SK-N-SH (cell line): ENCODE measurements at regions not wholly inside any gene's neighbourhood (a gene's known extent, or its start where the extent isn't known, plus 50 kb on each side); places are given as distances from the start of the nearest gene placed in this dataset.

Experiments used
- CTCF ChIA-PET: fragments of 300-600, 350-600 bp; formaldehyde crosslinking; extraction: SDS; loops from one replicate; lab custom pipeline; 2021; lab: Yijun Ruan, JAX
- POLR2A ChIA-PET: fragments of 350-600 bp; sonication (Branson Sonifier 250); formaldehyde crosslinking; extraction: SDS; loops from one replicate; lab custom pipeline; 2020; ENCODE audit warnings: antibody characterized with exemption, inconsistent platforms; lab: Yijun Ruan, JAX
- DNase-seq: peaks from one replicate; pipeline ENCODE4 v3.0.0; 2012
- H2AFZ ChIP-seq: fragments of 200-600 bp; sonication (generic); 2 replicates; pipeline ENCODE4 v1.8.1; 2016; ENCODE audit warnings: antibody characterized with exemption, mild to moderate bottlenecking, low read depth
- H3F3A ChIP-seq: fragments of 200-600 bp; sonication (generic); replicated peaks from 2 replicates; pipeline ENCODE3; 2016; ENCODE audit warnings: antibody characterized with exemption, mild to moderate bottlenecking; ENCODE audit not compliant: insufficient read depth
- H3K27ac ChIP-seq, 2 experiments: fragments of 200-500 bp in 1 of 2; fragments of 200-600 bp in 1 of 2; sonication (Bioruptor generic) in 1 of 2; sonication (generic), shearing (Covaris generic) in 1 of 2; 2 replicates each; pipeline versions ENCODE4 v1.5.1 to v1.6.1; 2014 to 2016; ENCODE audit warnings: low read depth in 2 of 2, inconsistent platforms in 1 of 2, low read length in 1 of 2, mild to moderate bottlenecking in 1 of 2, mixed read lengths in 1 of 2
- H3K27me3 ChIP-seq: fragments of 200-600 bp; sonication (generic), shearing (Covaris generic); 2 replicates; pipeline ENCODE4 v1.6.1; 2016; ENCODE audit warnings: mixed run types; ENCODE audit not compliant: insufficient read depth
- H3K36me3 ChIP-seq, 2 experiments: fragments of 200-500 bp in 1 of 2; fragments of 200-600 bp in 1 of 2; sonication (Bioruptor generic) in 1 of 2; sonication (generic) in 1 of 2; replicated peaks in 1 of 2; 2 replicates each; pipeline versions ENCODE3 to v1.5.1; 2014 to 2016; ENCODE audit warnings: low read length in 1 of 2, mild to moderate bottlenecking in 1 of 2; ENCODE audit not compliant: insufficient read depth in 2 of 2, control insufficient read depth in 1 of 2
- H3K4me1 ChIP-seq, 2 experiments: fragments of 200-500 bp in 1 of 2; fragments of 200-600 bp in 1 of 2; sonication (Bioruptor generic) in 1 of 2; sonication (generic), shearing (Covaris generic) in 1 of 2; 2 replicates each; pipeline versions ENCODE4 v1.5.1 to v1.6.1; 2014 to 2016; ENCODE audit warnings: low read depth in 1 of 2, low read length in 1 of 2, mixed run types in 1 of 2; ENCODE audit not compliant: insufficient read depth in 2 of 2, control insufficient read depth in 1 of 2
- H3K4me2 ChIP-seq: fragments of 200-600 bp; sonication (generic), shearing (Covaris generic); 2 replicates; pipeline ENCODE4 v1.6.1; 2017; ENCODE audit warnings: mixed run types
- H3K4me3 ChIP-seq, 2 experiments: fragments of 200-500 bp in 1 of 2; fragments of 200-600 bp in 1 of 2; sonication (Bioruptor generic) in 1 of 2; sonication (generic), shearing (Covaris generic) in 1 of 2; 2 replicates each; pipeline versions ENCODE4 v1.5.1 to v1.8.1; 2014 to 2016; ENCODE audit warnings: low read depth in 2 of 2, inconsistent platforms in 1 of 2, low read length in 1 of 2, mild to moderate bottlenecking in 1 of 2, mixed read lengths in 1 of 2, moderate library complexity in 1 of 2
- H3K79me2 ChIP-seq: fragments of 200-600 bp; sonication (generic); 2 replicates; pipeline ENCODE4 v1.8.1; 2017; ENCODE audit warnings: mild to moderate bottlenecking; ENCODE audit not compliant: insufficient read depth
- H3K9ac ChIP-seq: fragments of 200-600 bp; sonication (generic); 2 replicates; pipeline ENCODE4 v1.6.1; 2017; ENCODE audit warnings: mixed run types
- H3K9me2 ChIP-seq: fragments of 200-600 bp; sonication (generic); 2 replicates; pipeline ENCODE4 v1.6.1; 2017; ENCODE audit warnings: mixed run types
- H3K9me3 ChIP-seq: fragments of 200-600 bp; sonication (generic); 2 replicates; pipeline ENCODE4 v1.6.1; 2017; ENCODE audit warnings: mixed run types, mild to moderate bottlenecking, moderate library complexity
- H4K20me1 ChIP-seq: fragments of 200-600 bp; sonication (generic); 2 replicates; pipeline ENCODE4 v1.6.1; 2017; ENCODE audit warnings: mild to moderate bottlenecking, mixed run types; ENCODE audit not compliant: insufficient read depth
- ELF1 ChIP-seq: IDR thresholded peaks from 2 replicates; pipeline ENCODE4 v1.4.0; 2012
- EZH2phosphoT487 ChIP-seq: fragments of 200-600 bp; sonication (generic); IDR thresholded peaks from 2 replicates; pipeline ENCODE4 v1.6.1; 2017; ENCODE audit warnings: low read depth, mixed run types, mild to moderate bottlenecking, antibody characterized with exemption, moderate library complexity, borderline replicate concordance
- FOSL2 ChIP-seq: IDR thresholded peaks from 2 replicates; pipeline ENCODE4 v1.4.0; 2012; ENCODE audit warnings: low read depth, mild to moderate bottlenecking, moderate library complexity, borderline replicate concordance
- FOXJ3 ChIP-seq: sonication (generic); formaldehyde crosslinking; IDR thresholded peaks from 2 replicates; pipeline ENCODE4 v1.5.1; 2020; ENCODE audit warnings: mild to moderate bottlenecking, missing genetic modification reagents
- IRF3 ChIP-seq: fragments of 150-350 bp; IDR thresholded peaks from 2 replicates; pipeline ENCODE4 v1.6.1; 2016; ENCODE audit warnings: mild to moderate bottlenecking, low read depth, low read length
- NFIC ChIP-seq: IDR thresholded peaks from 2 replicates; pipeline ENCODE4 v1.4.0; 2012; ENCODE audit warnings: borderline replicate concordance
- NRF1 ChIP-seq: IDR thresholded peaks from 2 replicates; pipeline ENCODE4 v1.6.1; 2012; ENCODE audit warnings: low read depth, mild to moderate bottlenecking, low read length
- POLR2AphosphoS5 ChIP-seq: IDR thresholded peaks from 2 replicates; pipeline ENCODE4 v1.6.1; 2012; ENCODE audit warnings: low read depth, low read length
- RAD21 ChIP-seq: IDR thresholded peaks from 2 replicates; pipeline ENCODE4 v1.6.1; 2012; ENCODE audit warnings: mild to moderate bottlenecking, low read length
- RCOR1 ChIP-seq: fragments of 150-350 bp; IDR thresholded peaks from 2 replicates; pipeline ENCODE4 v1.6.1; 2017; ENCODE audit warnings: antibody characterized with exemption, low read length
- RFX5 ChIP-seq: IDR thresholded peaks from 2 replicates; pipeline ENCODE4 v1.6.1; 2012; ENCODE audit warnings: mild to moderate bottlenecking, improper control_type of control experiment, low read length
- TCF12 ChIP-seq: IDR thresholded peaks from 2 replicates; pipeline ENCODE4 v1.4.0; 2012
- TEAD4 ChIP-seq: IDR thresholded peaks from 2 replicates; pipeline ENCODE4 v1.4.0; 2012; ENCODE audit warnings: mild to moderate bottlenecking, borderline replicate concordance; ENCODE audit not compliant: insufficient read depth
- WGBS: methylation state at CpG from one replicate; pipeline ENCODE4 v1.1.6; 2017; ENCODE audit warnings: low lambda C conversion rate; 5-methylcytosine and 5-hydroxymethylcytosine counted together
- TF ChIP-seq, protein P1 (sequence below): IDR thresholded peaks from 2 replicates; pipeline ENCODE4 v1.4.0; 2012; ENCODE audit warnings: low read depth, borderline replicate concordance
- TF ChIP-seq, protein P2 (sequence below): fragments of 150-350 bp; IDR thresholded peaks from 2 replicates; pipeline ENCODE4 v1.6.1; 2017; ENCODE audit warnings: antibody characterized with exemption, low read length, low read depth, borderline replicate concordance
- TF ChIP-seq, protein P3 (sequence below): IDR thresholded peaks from 2 replicates; pipeline ENCODE4 v1.6.1; 2012; ENCODE audit warnings: mild to moderate bottlenecking, low read depth, low read length, moderate library complexity

DNA sequence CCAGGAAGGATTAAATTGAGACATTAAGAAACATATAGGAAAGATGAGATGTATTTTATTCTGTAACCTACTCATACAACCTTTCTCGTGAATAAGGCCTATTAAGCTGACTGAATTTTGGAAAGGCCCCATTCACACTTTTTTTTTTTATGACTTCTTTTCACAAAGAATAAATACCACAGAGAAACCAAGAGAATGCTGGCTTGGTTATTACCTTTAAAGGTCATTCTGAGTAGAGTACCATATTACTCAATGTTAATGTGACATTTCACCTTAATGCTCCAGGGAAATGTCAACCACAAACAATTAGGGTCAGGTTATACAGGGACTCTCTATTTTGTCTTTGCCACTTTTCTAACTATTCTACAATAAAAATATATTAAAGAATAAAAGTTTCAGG is 204.9 kb upstream of the PTCHD4 start (continued):
- no peak for TF ChIP-seq IRF3

- no peak overlapping the region for H3K9ac ChIP-seq
- no peak for DNase-seq
- CTCF ChIA-PET, result no interaction called here
- no peaks in the 10 kb centered on the region for H4K20me1 ChIP-seq
- H2AFZ ChIP-seq, result no peak overlapping the region
- H3K9me2 ChIP-seq, result no peaks in the 10 kb centered on the region
- H3K36me3 ChIP-seq, result no peaks in the 10 kb centered on the region
- no peaks in the 10 kb centered on the region for H3K79me2 ChIP-seq
- H3K27ac ChIP-seq, result no peak overlapping the region
- no peak for TF ChIP-seq RFX5
- TF ChIP-seq, protein P1, sequence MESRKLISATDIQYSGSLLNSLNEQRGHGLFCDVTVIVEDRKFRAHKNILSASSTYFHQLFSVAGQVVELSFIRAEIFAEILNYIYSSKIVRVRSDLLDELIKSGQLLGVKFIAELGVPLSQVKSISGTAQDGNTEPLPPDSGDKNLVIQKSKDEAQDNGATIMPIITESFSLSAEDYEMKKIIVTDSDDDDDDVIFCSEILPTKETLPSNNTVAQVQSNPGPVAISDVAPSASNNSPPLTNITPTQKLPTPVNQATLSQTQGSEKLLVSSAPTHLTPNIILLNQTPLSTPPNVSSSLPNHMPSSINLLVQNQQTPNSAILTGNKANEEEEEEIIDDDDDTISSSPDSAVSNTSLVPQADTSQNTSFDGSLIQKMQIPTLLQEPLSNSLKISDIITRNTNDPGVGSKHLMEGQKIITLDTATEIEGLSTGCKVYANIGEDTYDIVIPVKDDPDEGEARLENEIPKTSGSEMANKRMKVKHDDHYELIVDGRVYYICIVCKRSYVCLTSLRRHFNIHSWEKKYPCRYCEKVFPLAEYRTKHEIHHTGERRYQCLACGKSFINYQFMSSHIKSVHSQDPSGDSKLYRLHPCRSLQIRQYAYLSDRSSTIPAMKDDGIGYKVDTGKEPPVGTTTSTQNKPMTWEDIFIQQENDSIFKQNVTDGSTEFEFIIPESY, result no peak
- TF ChIP-seq EZH2phosphoT487, result no peak
- TF ChIP-seq, protein P2, sequence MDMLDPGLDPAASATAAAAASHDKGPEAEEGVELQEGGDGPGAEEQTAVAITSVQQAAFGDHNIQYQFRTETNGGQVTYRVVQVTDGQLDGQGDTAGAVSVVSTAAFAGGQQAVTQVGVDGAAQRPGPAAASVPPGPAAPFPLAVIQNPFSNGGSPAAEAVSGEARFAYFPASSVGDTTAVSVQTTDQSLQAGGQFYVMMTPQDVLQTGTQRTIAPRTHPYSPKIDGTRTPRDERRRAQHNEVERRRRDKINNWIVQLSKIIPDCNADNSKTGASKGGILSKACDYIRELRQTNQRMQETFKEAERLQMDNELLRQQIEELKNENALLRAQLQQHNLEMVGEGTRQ, result no peak
- TF ChIP-seq RAD21, result no peak
- no peak for TF ChIP-seq TEAD4
- no peak for TF ChIP-seq TCF12
- no peak for TF ChIP-seq ELF1
- TF ChIP-seq FOXJ3 (CRISPR knock-in tag), result no peak
- TF ChIP-seq, protein P3, sequence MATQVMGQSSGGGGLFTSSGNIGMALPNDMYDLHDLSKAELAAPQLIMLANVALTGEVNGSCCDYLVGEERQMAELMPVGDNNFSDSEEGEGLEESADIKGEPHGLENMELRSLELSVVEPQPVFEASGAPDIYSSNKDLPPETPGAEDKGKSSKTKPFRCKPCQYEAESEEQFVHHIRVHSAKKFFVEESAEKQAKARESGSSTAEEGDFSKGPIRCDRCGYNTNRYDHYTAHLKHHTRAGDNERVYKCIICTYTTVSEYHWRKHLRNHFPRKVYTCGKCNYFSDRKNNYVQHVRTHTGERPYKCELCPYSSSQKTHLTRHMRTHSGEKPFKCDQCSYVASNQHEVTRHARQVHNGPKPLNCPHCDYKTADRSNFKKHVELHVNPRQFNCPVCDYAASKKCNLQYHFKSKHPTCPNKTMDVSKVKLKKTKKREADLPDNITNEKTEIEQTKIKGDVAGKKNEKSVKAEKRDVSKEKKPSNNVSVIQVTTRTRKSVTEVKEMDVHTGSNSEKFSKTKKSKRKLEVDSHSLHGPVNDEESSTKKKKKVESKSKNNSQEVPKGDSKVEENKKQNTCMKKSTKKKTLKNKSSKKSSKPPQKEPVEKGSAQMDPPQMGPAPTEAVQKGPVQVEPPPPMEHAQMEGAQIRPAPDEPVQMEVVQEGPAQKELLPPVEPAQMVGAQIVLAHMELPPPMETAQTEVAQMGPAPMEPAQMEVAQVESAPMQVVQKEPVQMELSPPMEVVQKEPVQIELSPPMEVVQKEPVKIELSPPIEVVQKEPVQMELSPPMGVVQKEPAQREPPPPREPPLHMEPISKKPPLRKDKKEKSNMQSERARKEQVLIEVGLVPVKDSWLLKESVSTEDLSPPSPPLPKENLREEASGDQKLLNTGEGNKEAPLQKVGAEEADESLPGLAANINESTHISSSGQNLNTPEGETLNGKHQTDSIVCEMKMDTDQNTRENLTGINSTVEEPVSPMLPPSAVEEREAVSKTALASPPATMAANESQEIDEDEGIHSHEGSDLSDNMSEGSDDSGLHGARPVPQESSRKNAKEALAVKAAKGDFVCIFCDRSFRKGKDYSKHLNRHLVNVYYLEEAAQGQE, result no peak
- TF ChIP-seq FOSL2, result no peak
- TF ChIP-seq POLR2AphosphoS5, result no peak
- no peak for TF ChIP-seq RCOR1
- TF ChIP-seq NRF1, result no peak
- no peak for TF ChIP-seq NFIC
- TF ChIP-seq, all 33 proteins: peak for 0
- no peaks in the 10 kb centered on the region for H3K4me1 ChIP-seq
- POLR2A ChIA-PET, result no interaction called here
- no peak overlapping the region for H3K4me2 ChIP-seq
- H3K27me3 ChIP-seq, result no peaks in the 10 kb centered on the region
- WGBS, result 19% methylated on average over 5 of the region's 5 CpGs
- no peak overlapping the region for H3K4me3 ChIP-seq
- H3F3A ChIP-seq, result no peaks in the 10 kb centered on the region
- H3K9me3 ChIP-seq, result no peaks in the 10 kb centered on the region
Observed at GRCh38 chr6:48315051-48315719, 204.2 kb upstream of the PTCHD4 start.
